B cell (primary cell): ENCODE measurements at regions not wholly inside any gene's neighbourhood (a gene's known extent, or its start where the extent isn't known, plus 50 kb on each side); places are given as distances from the start of the nearest gene placed in this dataset. TPM values are rescaled to one million over a fixed set of nuclear protein-coding genes. Genes with fewer than 3 reads are reported as not detected.
"Not testable (repeated sequence)": the region's sequence is repeated elsewhere in the genome, so short reads cannot be mapped to it uniquely, and the experiment has no call there.

Experiments
- ATAC-seq: fragments of 200-7000 bp; cut with Tn5 transposase; one replicate; pipeline ENCODE4 v1.10.0; 2021; ENCODE audit warnings: low read depth, mild to moderate bottlenecking, moderate number of reproducible peaks, moderate library complexity
- CTCF ChIA-PET: fragments of 350-600 bp; sonication (Branson Sonifier 250); formaldehyde crosslinking; loops from one replicate; lab custom pipeline; 2021; ENCODE audit warnings: antibody characterized with exemption, inconsistent platforms; lab: Charles Lee
- POLR2A ChIA-PET: fragments of 350-600 bp; sonication (Branson Sonifier 250); formaldehyde crosslinking; loops from one replicate; lab custom pipeline; 2021; ENCODE audit warnings: antibody characterized with exemption; lab: Charles Lee
- DNase-seq: peaks from one replicate; pipeline ENCODE4 v3.0.0; 2013
- H2AFZ ChIP-seq: 2 replicates; pipeline ENCODE4 v1.6.1; 2012; ENCODE audit warnings: mild to moderate bottlenecking, low read depth, low read length; ENCODE audit not compliant: insufficient read depth, poor library complexity, severe bottlenecking
- H3K27ac ChIP-seq, 2 donors: 1 replicate in 1 of 2; 2 replicates in 1 of 2; pipeline ENCODE4 v1.5.1; 2012 to 2013; ENCODE audit warnings: low read length in 2 of 2, mild to moderate bottlenecking in 2 of 2, moderate library complexity in 1 of 2
- H3K27me3 ChIP-seq, 4 experiments: fragments of 200-600 bp in 1 of 4; sonication (generic) in 1 of 4; replicated peaks in 1 of 4; 1 replicate in 2 of 4; 2 replicates in 2 of 4; pipeline versions ENCODE4 v1.6.1 to v1.7.0; 2013 to 2016; ENCODE audit warnings: low read length in 3 of 4, mild to moderate bottlenecking in 2 of 4, mixed read lengths in 1 of 4, moderate library complexity in 1 of 4; ENCODE audit not compliant: insufficient read depth in 4 of 4, control insufficient read depth in 3 of 4; ENCODE audit errors: control extremely low read depth in 1 of 4
- H3K36me3 ChIP-seq, 2 experiments: replicated peaks in 1 of 2; 1 replicate in 1 of 2; 2 replicates in 1 of 2; pipeline versions ENCODE4 v1.6.1 to v1.7.1; 2013; ENCODE audit warnings: low read length in 1 of 2; ENCODE audit not compliant: insufficient read depth in 2 of 2, control insufficient read depth in 1 of 2; ENCODE audit errors: control extremely low read depth in 1 of 2, extremely low read depth in 1 of 2
- H3K4me1 ChIP-seq, 2 donors: fragments of 200-600 bp in 1 of 2; sonication (generic) in 1 of 2; 1 replicate in 1 of 2; 2 replicates in 1 of 2; pipeline versions ENCODE4 v1.5.1 to v1.6.1; 2013 to 2017; ENCODE audit warnings: low read length in 2 of 2; ENCODE audit not compliant: control insufficient read depth in 2 of 2, insufficient read depth in 2 of 2
- H3K4me2 ChIP-seq: replicated peaks from 2 replicates; pipeline ENCODE3; 2012; ENCODE audit warnings: mild to moderate bottlenecking, low read depth, low read length; ENCODE audit not compliant: poor library complexity, severe bottlenecking
- H3K4me3 ChIP-seq, 5 experiments: fragments of 200-600 bp in 1 of 5; sonication (generic) in 1 of 5; 1 replicate in 3 of 5; 2 replicates in 2 of 5; pipeline versions ENCODE4 v1.5.1 to v1.7.0; 2011 to 2016; ENCODE audit warnings: low read length in 4 of 5, mild to moderate bottlenecking in 4 of 5, low read depth in 2 of 5, control low read depth in 1 of 5, moderate library complexity in 1 of 5; ENCODE audit not compliant: insufficient read depth in 1 of 5; ENCODE audit errors: control extremely low read depth in 1 of 5, extremely low read depth in 1 of 5
- H3K79me2 ChIP-seq: fragments of 200-600 bp; sonication (generic); one replicate; pipeline ENCODE4 v1.6.0; 2016; ENCODE audit warnings: low read length; ENCODE audit not compliant: control insufficient read depth, insufficient read depth
- H3K9ac ChIP-seq: fragments of 200-600 bp; sonication (generic); 2 replicates; pipeline ENCODE4 v1.6.1; 2017; ENCODE audit warnings: mild to moderate bottlenecking, low read length, moderate library complexity
- H3K9me3 ChIP-seq, 3 donors: one replicate each; pipeline versions ENCODE4 v1.6.1 to v1.7.1; 2013; ENCODE audit warnings: low read length in 2 of 3; ENCODE audit not compliant: control insufficient read depth in 2 of 3, insufficient read depth in 1 of 3; ENCODE audit errors: control extremely low read depth in 1 of 3
- H4K20me1 ChIP-seq: 2 replicates; pipeline ENCODE4 v1.6.0; 2012; ENCODE audit warnings: mild to moderate bottlenecking, low read length; ENCODE audit not compliant: insufficient read depth, control insufficient read depth, poor library complexity, severe bottlenecking
- H3K27ac Mint-ChIP-seq: one replicate; pipeline ENCODE4 v1.8.0; 2021; ENCODE audit warnings: mixed read lengths
- H3K27me3 Mint-ChIP-seq: one replicate; pipeline ENCODE4 v1.8.0; 2021; ENCODE audit warnings: mixed read lengths
- H3K4me1 Mint-ChIP-seq: one replicate; pipeline ENCODE4 v1.8.0; 2021; ENCODE audit warnings: mixed read lengths
- H3K4me3 Mint-ChIP-seq: one replicate; pipeline ENCODE4 v1.8.0; 2021; ENCODE audit warnings: mixed read lengths
- H3K9me3 Mint-ChIP-seq: one replicate; pipeline ENCODE4 v1.8.0; 2022; ENCODE audit warnings: mixed read lengths; ENCODE audit not compliant: insufficient read depth
- WGBS: methylation state at CpG from one replicate; pipeline ENCODE4 v1.1.5; 2013; ENCODE audit warnings: missing lambda C conversion rate; ENCODE audit not compliant: insufficient coverage; 5-methylcytosine and 5-hydroxymethylcytosine counted together
- intact Hi-C: fragments of 100-400 bp; cut with micrococcal nuclease; formaldehyde crosslinking; loops from one replicate; pipeline ENCODE4 v1.10.0; 2022
- small RNA-seq: library from RNA; depleted of rRNA; stranded (forward); fragments of <200 nt; gene quantifications from one replicate; pipeline ENCODE3, GENCODE V24; 2012; ENCODE audit warnings: low replicate concordance, low read depth; ENCODE audit not compliant: insufficient read length

DNA sequence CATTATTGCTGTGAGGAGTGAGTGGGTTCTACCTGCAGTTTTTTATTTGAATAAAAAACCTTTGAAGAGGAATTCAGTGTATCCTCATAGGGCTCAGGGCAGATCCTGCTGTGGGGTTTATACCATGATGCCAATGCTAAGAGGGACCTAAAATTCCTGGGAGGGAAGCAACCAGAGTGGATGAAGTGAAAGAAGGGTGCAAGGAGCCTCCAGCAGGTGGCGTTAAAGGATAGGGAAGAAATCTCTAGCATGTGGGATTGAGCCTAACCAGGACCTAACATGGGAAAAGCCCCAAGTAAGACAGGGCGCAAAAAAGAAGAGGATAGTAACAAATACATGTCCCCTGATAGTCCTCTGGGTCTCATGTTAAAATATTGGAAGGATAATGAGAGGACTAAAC is 445.7 kb downstream of the CCT8L2 start:
- H3K27ac Mint-ChIP-seq, H3K27me3 Mint-ChIP-seq, H3K4me2 ChIP-seq, H3K27ac ChIP-seq, H3K36me3 ChIP-seq, POLR2A ChIA-PET, H4K20me1 ChIP-seq, CTCF ChIA-PET, H3K4me3 Mint-ChIP-seq, H3K9me3 ChIP-seq, DNase-seq, H2AFZ ChIP-seq, intact Hi-C loops, H3K4me1 ChIP-seq, H3K4me3 ChIP-seq, ATAC-seq, H3K27me3 ChIP-seq, H3K79me2 ChIP-seq, H3K9ac ChIP-seq, H3K4me1 Mint-ChIP-seq, H3K9me3 Mint-ChIP-seq: not testable (repeated sequence)
- WGBS: 43% methylated on average over 2 of the region's 2 CpGs

DNA sequence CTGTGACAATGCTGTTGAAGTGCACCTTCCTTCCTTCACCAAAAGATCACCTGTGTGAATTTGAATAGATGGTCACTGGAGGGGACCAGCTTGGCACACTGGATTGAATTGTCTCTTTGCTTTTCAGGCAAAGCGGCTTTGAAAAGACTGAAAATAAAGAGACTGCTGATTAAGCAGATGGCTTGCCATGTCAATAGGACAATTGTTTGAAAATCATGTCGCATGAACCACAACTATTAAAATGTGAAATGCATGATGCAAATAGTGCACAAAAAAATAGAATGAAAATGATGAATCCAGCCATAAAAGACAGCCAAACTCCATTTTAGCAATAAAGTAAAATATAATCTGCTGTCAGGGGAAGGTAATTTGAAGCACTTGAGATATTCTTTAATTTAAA is 415.3 kb downstream of the CCT8L2 start:
- ATAC-seq, H3K27me3 Mint-ChIP-seq, H3K4me2 ChIP-seq, H3K79me2 ChIP-seq, DNase-seq, H3K27ac ChIP-seq, H3K4me3 Mint-ChIP-seq, H2AFZ ChIP-seq, H3K27ac Mint-ChIP-seq, H3K4me1 ChIP-seq, POLR2A ChIA-PET, H3K4me3 ChIP-seq, H3K36me3 ChIP-seq, CTCF ChIA-PET, H4K20me1 ChIP-seq, H3K4me1 Mint-ChIP-seq, H3K9ac ChIP-seq, H3K9me3 Mint-ChIP-seq, H3K27me3 ChIP-seq, intact Hi-C loops, H3K9me3 ChIP-seq: not testable (repeated sequence)
- 67% methylated on average over 1 of the region's 2 CpGs for WGBS

- intact Hi-C loops, H3K4me3 Mint-ChIP-seq, DNase-seq, H3K79me2 ChIP-seq, H3K4me1 Mint-ChIP-seq, H3K4me3 ChIP-seq, H4K20me1 ChIP-seq, H3K9me3 ChIP-seq, ATAC-seq, H3K9me3 Mint-ChIP-seq, H3K27ac ChIP-seq, H3K9ac ChIP-seq, CTCF ChIA-PET, H3K27me3 Mint-ChIP-seq, H2AFZ ChIP-seq, H3K27ac Mint-ChIP-seq, H3K27me3 ChIP-seq, H3K4me2 ChIP-seq, H3K4me1 ChIP-seq, POLR2A ChIA-PET, H3K36me3 ChIP-seq: not testable (repeated sequence)
- 82% methylated on average over 18 of the region's 21 CpGs for WGBS
These were observed 408.7 kb downstream of the CCT8L2 start for GRCh38 chr22:16183864-16184263.

Small RNAs in the stretch of these regions (small RNA-seq; reads per million reads assigned to genes)
- gene RF00026: not detected
